Liver (tissue), 8 donors: ENCODE measurements at regions not wholly inside any gene's neighbourhood (a gene's known extent, or its start where the extent isn't known, plus 50 kb on each side); places are given as distances from the start of the nearest gene placed in this dataset.

ENCODE experiments used
- DNase-seq: peaks from one replicate; pipeline ENCODE4 v3.0.0-alpha.2; 2017; ENCODE audit warnings: low spot score
- H3K27ac ChIP-seq, 2 donors: one replicate each; pipeline ENCODE4 v1.7.0; 2013; ENCODE audit warnings: inconsistent platforms in 2 of 2, low read length in 2 of 2, control low read depth in 1 of 2, low read depth in 1 of 2, mild to moderate bottlenecking in 1 of 2
- H3K27me3 ChIP-seq, 4 donors: one replicate each; pipeline versions ENCODE4 v1.6.1 to v1.7.0; 2013; ENCODE audit warnings: low read length in 3 of 4, inconsistent platforms in 1 of 4, mild to moderate bottlenecking in 1 of 4, moderate library complexity in 1 of 4; ENCODE audit not compliant: control insufficient read depth in 4 of 4, insufficient read depth in 4 of 4
- H3K36me3 ChIP-seq, 4 donors: one replicate each; pipeline versions ENCODE4 v1.6.1 to v1.7.0; 2013; ENCODE audit warnings: low read length in 3 of 4, mild to moderate bottlenecking in 3 of 4, low read depth in 1 of 4, moderate library complexity in 1 of 4; ENCODE audit not compliant: control insufficient read depth in 4 of 4, insufficient read depth in 3 of 4
- H3K4me1 ChIP-seq, 4 donors: one replicate each; pipeline versions ENCODE4 v1.6.1 to v1.7.0; 2013; ENCODE audit warnings: low read length in 3 of 4, mild to moderate bottlenecking in 3 of 4, moderate library complexity in 1 of 4; ENCODE audit not compliant: control insufficient read depth in 4 of 4, insufficient read depth in 4 of 4
- H3K4me3 ChIP-seq, 3 donors: one replicate each; pipeline versions ENCODE4 v1.6.1 to v1.7.0; 2013; ENCODE audit warnings: low read length in 3 of 3, control low read depth in 1 of 3, low read depth in 1 of 3, mild to moderate bottlenecking in 1 of 3
- H3K9ac ChIP-seq, 2 donors: one replicate each; pipeline ENCODE4 v1.7.0; 2013; ENCODE audit warnings: low read length in 2 of 2, mild to moderate bottlenecking in 2 of 2, moderate library complexity in 2 of 2, control low read depth in 1 of 2, low read depth in 1 of 2
- H3K9me3 ChIP-seq, 4 donors: one replicate each; pipeline versions ENCODE4 v1.6.1 to v1.7.0; 2013; ENCODE audit warnings: low read length in 3 of 4; ENCODE audit not compliant: control insufficient read depth in 4 of 4
- ATF3 ChIP-seq: IDR thresholded peaks from 2 replicates; pipeline ENCODE4 v1.6.1; 2016; ENCODE audit warnings: antibody characterized with exemption
- CTCF ChIP-seq: fragments of 150-350 bp; IDR thresholded peaks from 2 replicates; pipeline ENCODE4 v1.5.1; 2017; ENCODE audit warnings: improper control_type of control experiment, low read depth, low read length; ENCODE audit not compliant: missing input control
- EGR1 ChIP-seq, 2 donors: IDR thresholded peaks; 2 replicates each; pipeline ENCODE4 v1.6.1; 2016 to 2018; ENCODE audit warnings: antibody characterized with exemption in 2 of 2, low read depth in 2 of 2
- FOXA1 ChIP-seq: IDR thresholded peaks from 2 replicates; pipeline ENCODE4 v1.6.1; 2016; ENCODE audit warnings: antibody characterized with exemption
- FOXA2 ChIP-seq: IDR thresholded peaks from 2 replicates; pipeline ENCODE4 v1.6.1; 2016; ENCODE audit warnings: antibody characterized with exemption
- GABPA ChIP-seq, 2 donors: IDR thresholded peaks in 1 of 2; conservative IDR thresholded peaks in 1 of 2; 2 replicates each; pipeline ENCODE4 v1.6.1; 2016; ENCODE audit warnings: antibody characterized with exemption in 2 of 2, mild to moderate bottlenecking in 1 of 2, moderate library complexity in 1 of 2
- HNF4A ChIP-seq, 2 donors: conservative IDR thresholded peaks; 2 replicates each; pipeline ENCODE4 v1.6.1; 2016; ENCODE audit warnings: antibody characterized with exemption in 2 of 2, mild to moderate bottlenecking in 2 of 2
- HNF4G ChIP-seq: IDR thresholded peaks from 2 replicates; pipeline ENCODE4 v1.6.1; 2016; ENCODE audit warnings: antibody characterized with exemption
- JUND ChIP-seq, 2 donors: IDR thresholded peaks; 2 replicates each; pipeline ENCODE4 v1.6.1; 2016; ENCODE audit warnings: antibody characterized with exemption in 2 of 2
- NR2F2 ChIP-seq: IDR thresholded peaks from 2 replicates; pipeline ENCODE4 v1.6.1; 2016; ENCODE audit warnings: antibody characterized with exemption
- RAD21 ChIP-seq, 2 donors: IDR thresholded peaks; 2 replicates each; pipeline ENCODE4 v1.6.1; 2016; ENCODE audit warnings: antibody characterized with exemption in 2 of 2, mild to moderate bottlenecking in 2 of 2
- REST ChIP-seq: IDR thresholded peaks from 2 replicates; pipeline ENCODE4 v1.6.1; 2016; ENCODE audit warnings: antibody characterized with exemption, mild to moderate bottlenecking
- RXRA ChIP-seq, 2 donors: IDR thresholded peaks; 2 replicates each; pipeline ENCODE4 v1.6.1; 2017 to 2018; ENCODE audit warnings: antibody characterized with exemption in 2 of 2, mild to moderate bottlenecking in 1 of 2
- SP1 ChIP-seq: IDR thresholded peaks from 2 replicates; pipeline ENCODE4 v1.6.1; 2018; ENCODE audit warnings: antibody characterized with exemption, mild to moderate bottlenecking
- TAF1 ChIP-seq: conservative IDR thresholded peaks from 2 replicates; pipeline ENCODE4 v1.6.1; 2016; ENCODE audit warnings: antibody characterized with exemption, mild to moderate bottlenecking
- YY1 ChIP-seq: IDR thresholded peaks from 2 replicates; pipeline ENCODE4 v1.6.1; 2016; ENCODE audit warnings: antibody characterized with exemption, mild to moderate bottlenecking
- WGBS: extraction: QIAGEN DNeasy Blood & Tissue Kit; methylation state at CpG from one replicate; pipeline ENCODE4 v1.1.7; 2013; 5-methylcytosine and 5-hydroxymethylcytosine counted together
- TF ChIP-seq, protein P1 (sequence below): IDR thresholded peaks from 2 replicates; pipeline ENCODE4 v1.6.1; 2016; ENCODE audit warnings: antibody characterized with exemption
- TF ChIP-seq, protein P2 (sequence below): IDR thresholded peaks from 2 replicates; pipeline ENCODE4 v1.6.1; 2016; ENCODE audit warnings: antibody characterized with exemption
- donor health status: healthy.
- donor health status: healthy.
- donor health status: healthy.
- donor health status: healthy.
- donor health status: healthy.

DNA sequence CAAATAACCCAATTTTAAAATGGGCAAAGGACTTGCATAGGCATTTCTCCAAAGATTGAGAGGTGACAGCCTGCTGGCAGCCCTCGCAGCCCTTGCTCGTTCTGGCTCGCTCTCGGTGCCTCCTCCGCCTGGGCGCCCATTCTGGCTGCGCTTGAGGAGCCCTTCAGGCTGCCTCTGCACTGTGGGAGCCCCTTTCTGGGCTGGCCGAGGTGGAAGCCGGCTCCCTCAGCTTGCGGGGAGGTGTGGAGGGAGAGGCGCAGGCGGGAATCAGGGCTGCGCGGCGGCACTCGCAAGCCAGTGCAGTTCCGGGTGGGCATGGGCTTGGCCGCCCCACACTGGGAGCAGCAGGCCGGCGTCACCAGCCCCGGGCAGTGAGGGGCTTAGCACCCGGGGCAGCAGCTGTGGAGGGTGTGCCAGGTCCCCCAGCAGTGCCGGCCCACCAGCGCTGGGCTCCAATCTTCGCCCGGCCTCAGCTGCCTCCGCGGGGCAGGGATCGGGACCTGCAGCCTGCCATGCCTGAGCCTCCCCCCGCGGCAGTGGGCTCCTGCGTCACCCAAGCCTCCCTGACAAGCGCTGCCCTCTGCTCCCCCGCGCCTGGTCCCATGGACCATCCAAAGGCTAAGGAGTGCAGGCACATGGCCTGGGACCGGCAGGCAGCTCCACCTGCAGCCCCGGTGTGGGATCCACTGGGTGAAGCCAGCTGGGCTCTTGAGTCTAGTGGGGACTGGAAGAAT is 54.0 kb upstream of the GALNT17 start:
- no peaks in the 10 kb centered on the region for H3K27me3 ChIP-seq
- WGBS: 93% methylated on average over 37 of the region's 37 CpGs
- H3K4me3 ChIP-seq: no peak overlapping the region
- H3K36me3 ChIP-seq: no peaks in the 10 kb centered on the region
- H3K4me1 ChIP-seq: no peaks in the 10 kb centered on the region
- no peak overlapping the region for H3K9ac ChIP-seq
- no peak overlapping the region for H3K27ac ChIP-seq
- no peak for DNase-seq
- TF ChIP-seq HNF4A (conservative IDR thresholded peaks at IDR 0.05) (no peak), REST (no peak), RAD21 (IDR thresholded peaks at IDR 0.05) (no peak), FOXA2 (no peak), CTCF (no peak), SP1 (no peak), JUND (IDR thresholded peaks at IDR 0.05) (no peak), EGR1 (IDR thresholded peaks at IDR 0.05; ENCODE audit: low read depth in 2 of 2) (no peak), RXRA (IDR thresholded peaks at IDR 0.05) (no peak), ATF3 (no peak), YY1 (no peak), HNF4G (no peak), GABPA (IDR thresholded peaks at IDR 0.05 in 1 of 2, conservative IDR thresholded peaks at IDR 0.05 in 1 of 2) (no peak), TAF1 (no peak), FOXA1 (no peak), NR2F2 (no peak)
- TF ChIP-seq, protein P1, sequence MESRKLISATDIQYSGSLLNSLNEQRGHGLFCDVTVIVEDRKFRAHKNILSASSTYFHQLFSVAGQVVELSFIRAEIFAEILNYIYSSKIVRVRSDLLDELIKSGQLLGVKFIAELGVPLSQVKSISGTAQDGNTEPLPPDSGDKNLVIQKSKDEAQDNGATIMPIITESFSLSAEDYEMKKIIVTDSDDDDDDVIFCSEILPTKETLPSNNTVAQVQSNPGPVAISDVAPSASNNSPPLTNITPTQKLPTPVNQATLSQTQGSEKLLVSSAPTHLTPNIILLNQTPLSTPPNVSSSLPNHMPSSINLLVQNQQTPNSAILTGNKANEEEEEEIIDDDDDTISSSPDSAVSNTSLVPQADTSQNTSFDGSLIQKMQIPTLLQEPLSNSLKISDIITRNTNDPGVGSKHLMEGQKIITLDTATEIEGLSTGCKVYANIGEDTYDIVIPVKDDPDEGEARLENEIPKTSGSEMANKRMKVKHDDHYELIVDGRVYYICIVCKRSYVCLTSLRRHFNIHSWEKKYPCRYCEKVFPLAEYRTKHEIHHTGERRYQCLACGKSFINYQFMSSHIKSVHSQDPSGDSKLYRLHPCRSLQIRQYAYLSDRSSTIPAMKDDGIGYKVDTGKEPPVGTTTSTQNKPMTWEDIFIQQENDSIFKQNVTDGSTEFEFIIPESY: no peak
- TF ChIP-seq, protein P2, sequence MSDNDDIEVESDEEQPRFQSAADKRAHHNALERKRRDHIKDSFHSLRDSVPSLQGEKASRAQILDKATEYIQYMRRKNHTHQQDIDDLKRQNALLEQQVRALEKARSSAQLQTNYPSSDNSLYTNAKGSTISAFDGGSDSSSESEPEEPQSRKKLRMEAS: no peak
- peaks cover 0 to 5% (median 0%) of the 10 kb centered on the region in 4 donors for H3K9me3 ChIP-seq
